Transverse colon (tissue), 4 donors: ENCODE measurements at regions not wholly inside any gene's neighbourhood (a gene's known extent, or its start where the extent isn't known, plus 50 kb on each side); places are given as distances from the start of the nearest gene placed in this dataset.

ENCODE experiments used
- DNase-seq: peaks from one replicate; pipeline ENCODE4 v3.0.0-alpha.2; 2019
- H3K27ac ChIP-seq, 4 donors: fragments of 200-600 bp; sonication (generic); 2 replicates each; pipeline ENCODE4 v1.5.1; 2016 to 2018; ENCODE audit warnings: inconsistent platforms in 4 of 4
- H3K27me3 ChIP-seq: fragments of 200-600 bp; sonication (generic); 2 replicates; pipeline ENCODE4 v1.5.1; 2017; ENCODE audit warnings: inconsistent platforms
- H3K36me3 ChIP-seq, 4 donors: fragments of 200-600 bp; sonication (generic); 2 replicates each; pipeline ENCODE4 v1.5.1; 2017 to 2019; ENCODE audit warnings: inconsistent platforms in 4 of 4
- H3K4me1 ChIP-seq, 4 donors: fragments of 200-600 bp; sonication (generic); 2 replicates each; pipeline ENCODE4 v1.5.1; 2017 to 2020; ENCODE audit warnings: inconsistent platforms in 4 of 4
- H3K4me3 ChIP-seq, 4 donors: fragments of 200-600 bp; sonication (generic); 1 replicate in 1 of 4; 2 replicates in 3 of 4; pipeline versions ENCODE4 v1.5.1 to v1.6.1; 2017 to 2019; ENCODE audit warnings: inconsistent platforms in 4 of 4
- H3K9me3 ChIP-seq, 2 donors: fragments of 200-600 bp; sonication (generic); 2 replicates each; pipeline ENCODE4 v1.5.1; 2017 to 2019; ENCODE audit warnings: inconsistent platforms in 2 of 2
- CTCF ChIP-seq, 5 experiments: fragments of 200-600 bp in 3 of 5; fragments of 450-650 bp in 2 of 5; sonication (generic) in 3 of 5; IDR thresholded peaks; 1 replicate in 2 of 5; 2 replicates in 3 of 5; pipeline ENCODE4 v1.5.1; 2016 to 2017; ENCODE audit warnings: antibody characterized with exemption in 5 of 5, inconsistent platforms in 3 of 5, mild to moderate bottlenecking in 2 of 5, moderate library complexity in 1 of 5
- EP300 ChIP-seq: sonication (generic); formaldehyde crosslinking; IDR thresholded peaks from one replicate; pipeline ENCODE4 v1.6.1; 2017; ENCODE audit warnings: antibody characterized with exemption, low read depth
- POLR2A ChIP-seq: fragments of 450-650 bp; IDR thresholded peaks from one replicate; pipeline ENCODE4 v1.6.1; 2016; ENCODE audit warnings: antibody characterized with exemption, mild to moderate bottlenecking, moderate library complexity
- POLR2AphosphoS5 ChIP-seq, 3 donors: sonication (generic); formaldehyde crosslinking; IDR thresholded peaks; one replicate each; pipeline ENCODE4 v1.6.1; 2016; ENCODE audit warnings: antibody characterized with exemption in 3 of 3
- WGBS, 2 donors: methylation state at CpG; one replicate each; pipeline ENCODE4 v1.1.5; 2018; ENCODE audit warnings: low coverage in 1 of 2; 5-methylcytosine and 5-hydroxymethylcytosine counted together
- in situ Hi-C, 4 donors: fragments of 200-750 bp; cut with MboI; loops; one replicate each; pipeline versions ENCODE4 v1.15.0 to v1.15.1; 2017; ENCODE audit warnings: low sequenced_read_pairs in 3 of 4, low pct_ligation_motif_present in 1 of 4, low pct_unique_long_range_greater_than_20kb in 1 of 4
- intact Hi-C: fragments of 100-400 bp; cut with DNase I; formaldehyde crosslinking; loops from one replicate; pipeline ENCODE4 v1.15.1; 2023; ENCODE audit warnings: low total_unique reads

DNA sequence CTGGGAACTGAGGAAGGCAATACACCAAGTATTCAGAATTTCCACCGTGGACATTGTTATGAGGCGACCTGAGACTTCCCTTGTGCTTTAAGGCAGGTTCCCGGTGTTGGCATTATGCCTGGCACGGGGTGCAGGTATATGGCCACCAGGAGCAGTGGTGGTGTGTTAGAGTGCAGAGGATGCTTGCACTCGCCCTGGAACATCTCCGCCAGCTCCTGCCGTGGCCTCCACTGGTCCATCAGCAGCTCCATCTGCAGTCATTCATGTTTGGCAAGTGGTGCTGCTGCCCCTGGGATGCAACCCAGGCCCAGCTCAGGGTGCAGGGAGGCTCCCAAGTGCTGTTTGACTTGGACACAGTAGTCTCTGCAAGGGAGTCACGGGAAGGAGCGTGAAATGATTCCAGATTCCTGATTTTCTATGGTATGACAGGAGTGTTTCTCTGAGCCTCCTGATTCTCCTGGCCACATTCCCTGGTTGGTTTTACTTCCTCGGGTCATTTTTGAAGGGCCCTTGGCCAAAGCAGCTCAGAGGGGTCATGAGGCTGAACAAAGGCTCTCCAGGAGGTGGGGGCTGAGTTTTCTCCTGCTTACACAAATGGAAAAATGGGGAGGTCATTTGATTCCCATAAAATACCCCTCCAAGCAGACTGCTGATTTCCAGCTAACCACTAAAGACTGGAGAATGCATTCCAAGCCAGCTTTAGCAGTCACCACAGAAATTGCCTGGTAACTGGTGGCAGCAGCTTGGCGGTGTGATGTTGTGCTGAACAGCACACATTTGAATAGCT lies 60.4 kb upstream of the PSEN2 start:
- no peaks in the 10 kb centered on the region for H3K27me3 ChIP-seq
- in situ Hi-C loops: no loop called here

DNA sequence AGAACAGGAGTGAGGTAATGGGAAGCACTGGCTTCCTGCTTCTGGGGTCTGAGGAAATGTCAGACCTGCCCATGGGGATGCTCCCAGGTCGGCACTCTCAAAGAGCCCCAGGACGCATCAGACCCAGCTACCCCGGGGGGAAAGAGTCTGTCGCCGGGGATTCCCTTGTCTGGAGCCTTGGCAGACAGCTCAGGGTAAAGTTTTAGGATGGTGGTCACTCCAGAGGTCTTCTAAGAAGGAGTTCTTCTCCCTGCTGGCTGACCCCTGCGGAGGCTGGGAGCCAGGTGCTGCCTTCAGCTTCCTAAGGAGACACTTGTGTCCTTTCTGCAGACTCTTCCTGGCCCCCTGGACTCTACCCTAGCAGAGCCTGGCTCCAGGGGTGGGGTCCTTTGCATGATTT lies 61.9 kb upstream of the PSEN2 start:
- Histone ChIP-seq H3K4me3 (no peak overlapping the region), H3K36me3 (no peaks in the 10 kb centered on the region), H3K9me3 (no peaks in the 10 kb centered on the region), H3K4me1 (no peaks in the 10 kb centered on the region), H3K27ac (no peak overlapping the region), H3K27me3 (no peaks in the 10 kb centered on the region)
- in situ Hi-C loops (no loop called here), intact Hi-C loops (no loop called here)
- TF ChIP-seq EP300: no peak
- TF ChIP-seq POLR2A: no peak
- TF ChIP-seq CTCF (IDR thresholded peaks at IDR 0.05): no peak
- no peak for TF ChIP-seq POLR2AphosphoS5 (IDR thresholded peaks at IDR 0.05)
- DNase-seq: no peak
- 79% methylated on average over 6 of the region's 6 CpGs; no CpG with 5 or more reads in 1 of the 2 donors for WGBS, 2 donors

More for the DNA sequence above, 60.4 kb upstream of the PSEN2 start:
- H3K4me3 ChIP-seq: no peak overlapping the region
- peaks cover 0 to 10% (median 6%) of the 10 kb centered on the region in 4 donors for H3K4me1 ChIP-seq
- DNase-seq: no peak
- H3K27ac ChIP-seq: peak overlapping the region in 1 of 4 donors; percentile 7
- intact Hi-C loops: no loop called here
- H3K9me3 ChIP-seq: no peaks in the 10 kb centered on the region
- H3K36me3 ChIP-seq: no peaks in the 10 kb centered on the region
- TF ChIP-seq POLR2A: no peak
- no peak for TF ChIP-seq CTCF (IDR thresholded peaks at IDR 0.05)
- TF ChIP-seq EP300: no peak
- TF ChIP-seq POLR2AphosphoS5 (IDR thresholded peaks at IDR 0.05): no peak
- 86% methylated on average over 11 of the region's 11 CpGs; no CpG with 5 or more reads in 1 of the 2 donors for WGBS, 2 donors

DNA sequence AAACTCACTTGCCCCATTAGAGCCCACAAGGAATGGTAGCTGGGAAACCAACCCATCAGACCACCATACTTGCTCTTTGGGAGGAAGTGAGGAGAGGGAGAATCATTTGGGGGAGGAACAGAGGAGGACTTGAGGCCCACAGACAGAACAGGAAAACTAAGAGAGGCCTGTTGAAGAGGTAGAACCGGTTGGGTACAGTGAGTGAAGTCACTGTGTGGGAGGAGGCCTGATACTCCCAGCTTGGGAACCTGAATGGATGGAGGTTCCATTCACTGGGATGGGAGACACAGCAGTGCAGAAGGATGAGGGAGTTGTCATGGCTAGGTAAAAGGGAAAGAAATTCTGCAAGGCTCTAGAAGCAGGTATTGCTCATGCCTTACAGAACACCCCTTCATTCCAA lies 63.4 kb upstream of the PSEN2 start:
- H3K4me1 ChIP-seq: no peaks in the 10 kb centered on the region
- no peak overlapping the region for H3K4me3 ChIP-seq
- DNase-seq: no peak
- H3K36me3 ChIP-seq: no peaks in the 10 kb centered on the region
- no peaks in the 10 kb centered on the region for H3K27me3 ChIP-seq
- WGBS, 2 donors: 55 to 60% methylated on average over 1 of the region's 1 CpG
- no peak overlapping the region for H3K27ac ChIP-seq
- no peaks in the 10 kb centered on the region for H3K9me3 ChIP-seq
- intact Hi-C loops (no loop called here), in situ Hi-C loops (no loop called here)
- no peak for TF ChIP-seq POLR2AphosphoS5 (IDR thresholded peaks at IDR 0.05)
- TF ChIP-seq CTCF (IDR thresholded peaks at IDR 0.05): no peak
- TF ChIP-seq POLR2A: no peak
- TF ChIP-seq EP300: no peak

DNA sequence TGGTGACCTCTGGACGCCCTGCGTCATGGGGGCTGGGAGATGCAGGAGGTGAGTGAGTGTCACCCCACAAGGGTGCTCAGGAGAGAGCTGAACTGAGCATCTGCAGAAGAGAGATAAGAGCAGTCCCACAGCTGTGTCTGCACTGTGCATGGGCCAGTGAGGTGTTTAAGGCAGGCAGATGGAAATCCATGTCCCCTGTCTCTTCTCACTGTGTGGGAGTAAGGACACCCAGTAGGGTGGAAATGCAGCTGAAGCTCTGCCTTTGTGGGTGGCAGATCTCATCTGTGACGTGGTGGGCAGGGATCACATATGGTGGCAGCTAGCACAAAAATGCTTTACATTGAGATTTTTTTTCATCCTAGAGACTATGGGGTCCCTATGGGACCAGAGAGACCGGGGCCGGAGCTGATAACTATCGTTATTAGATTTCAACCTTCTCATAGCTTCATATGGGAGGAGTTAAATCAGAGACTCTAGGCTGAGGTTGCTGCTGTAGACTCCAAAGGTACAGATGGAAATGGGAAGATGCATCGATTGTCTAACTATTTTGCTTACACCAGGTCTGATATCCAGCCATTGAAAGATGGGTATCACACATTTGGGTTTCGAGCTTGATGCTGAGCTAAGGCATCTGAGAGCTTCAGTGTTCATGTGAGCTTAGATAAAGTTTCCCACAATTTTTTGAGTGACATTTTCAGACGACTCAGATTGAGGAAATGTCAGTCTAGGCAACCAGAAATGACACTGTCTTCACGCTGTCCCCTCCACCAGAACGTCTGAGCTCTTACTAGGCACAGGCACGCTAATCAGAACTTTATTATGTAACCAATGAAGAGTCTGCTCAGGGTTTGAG lies 65.3 kb upstream of the PSEN2 start:
- Histone ChIP-seq H3K36me3 (no peaks in the 10 kb centered on the region), H3K27ac (no peak overlapping the region), H3K4me1 (no peaks in the 10 kb centered on the region), H3K4me3 (no peak overlapping the region), H3K9me3 (no peaks in the 10 kb centered on the region), H3K27me3 (no peaks in the 10 kb centered on the region)
- TF ChIP-seq CTCF (IDR thresholded peaks at IDR 0.05) (no peak), EP300 (no peak), POLR2A (no peak), POLR2AphosphoS5 (IDR thresholded peaks at IDR 0.05) (no peak)
- DNase-seq: no peak
- intact Hi-C loops (no loop called here), in situ Hi-C loops (no loop called here)
- WGBS, 2 donors: 80 to 86% methylated on average over 3 to 12 of the region's 12 CpGs
